GM21423 (cell line): ENCODE measurements at regions not wholly inside any gene's neighbourhood (a gene's known extent, or its start where the extent isn't known, plus 50 kb on each side); places are given as distances from the start of the nearest gene placed in this dataset.
A peak's percentile ranks its signal among the peaks of the same experiment; 100 is the strongest.

Experiments
- ATAC-seq: cut with Tn5 transposase; IDR thresholded peaks from one replicate; pipeline ENCODE4 v1.9.1; 2021; ENCODE audit warnings: mild to moderate bottlenecking, moderate library complexity; ENCODE audit not compliant: unreplicated experiment

DNA sequence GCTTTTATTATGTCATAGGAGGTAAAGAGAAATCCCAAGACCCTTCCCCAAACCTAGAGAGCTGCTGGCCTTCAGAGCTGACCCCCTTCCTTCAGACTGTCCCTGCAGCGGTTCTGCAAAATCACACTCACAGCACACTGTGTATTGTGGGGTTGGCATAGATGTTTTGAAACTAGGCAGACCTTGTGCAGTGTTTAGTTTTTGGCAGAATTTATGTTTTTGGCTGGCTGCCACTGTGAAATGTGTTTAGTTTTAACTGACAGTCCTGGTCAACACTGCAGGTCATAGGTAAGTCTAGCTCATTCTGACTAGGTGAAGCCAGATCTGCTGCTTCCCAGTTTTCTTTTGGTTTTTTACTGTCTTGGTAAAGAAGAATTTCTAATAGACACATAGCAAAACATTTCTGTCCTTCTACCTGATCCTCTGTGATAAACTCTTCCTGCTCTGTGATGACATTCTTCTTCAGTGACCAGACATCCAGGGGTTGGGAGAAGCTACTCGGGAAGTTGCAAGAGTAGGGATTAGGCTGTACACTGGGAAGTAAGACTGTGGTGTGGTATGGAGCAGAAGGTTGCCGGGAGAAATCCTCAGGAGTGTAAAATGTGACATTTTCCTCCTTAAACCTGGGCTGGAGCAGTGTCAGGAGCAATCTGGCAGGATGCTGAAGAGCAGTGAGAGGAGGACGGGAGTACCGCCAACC is 209.6 kb upstream of the MCTP2 start:
- ATAC-seq = no peak

DNA sequence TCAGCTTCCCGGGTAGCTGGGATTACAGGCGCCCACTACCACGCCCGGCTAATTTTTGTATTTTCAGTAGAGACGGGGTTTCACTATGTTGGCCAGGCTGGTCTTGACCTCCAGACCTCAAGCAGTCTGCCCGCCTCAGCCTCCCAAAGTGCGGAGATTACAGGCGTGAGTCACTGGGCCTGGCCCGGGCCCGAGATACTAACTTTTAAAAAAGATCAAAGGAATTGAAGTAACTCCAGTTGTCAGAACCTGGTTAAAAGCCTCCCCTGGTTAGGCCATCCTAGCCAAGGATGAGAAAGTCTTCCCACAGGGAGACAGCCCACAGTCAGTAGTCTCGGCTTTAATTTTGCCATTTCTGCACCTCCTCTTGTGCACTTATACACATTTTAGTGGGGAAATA is 212.3 kb upstream of the MCTP2 start:
- no peak for ATAC-seq

DNA sequence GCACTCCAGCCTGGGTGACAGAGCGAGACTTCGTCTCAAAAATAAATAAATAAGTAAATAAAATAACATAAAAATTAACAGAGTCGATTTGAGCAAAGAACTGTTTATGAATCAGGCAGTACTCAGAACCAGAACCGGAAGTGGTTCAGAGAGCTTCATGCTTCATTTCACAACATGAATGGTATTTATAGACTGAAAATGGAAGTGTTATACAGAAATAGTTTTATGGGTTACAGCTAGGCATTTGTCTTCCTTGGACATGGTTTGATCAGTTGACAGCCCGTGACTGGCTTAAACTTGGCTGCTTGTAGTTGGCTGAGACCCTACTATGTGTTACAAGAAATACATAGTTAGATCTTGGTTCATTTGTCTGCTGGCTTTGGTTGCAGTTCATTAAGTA is 216.0 kb upstream of the MCTP2 start:
- ATAC-seq = no peak

DNA sequence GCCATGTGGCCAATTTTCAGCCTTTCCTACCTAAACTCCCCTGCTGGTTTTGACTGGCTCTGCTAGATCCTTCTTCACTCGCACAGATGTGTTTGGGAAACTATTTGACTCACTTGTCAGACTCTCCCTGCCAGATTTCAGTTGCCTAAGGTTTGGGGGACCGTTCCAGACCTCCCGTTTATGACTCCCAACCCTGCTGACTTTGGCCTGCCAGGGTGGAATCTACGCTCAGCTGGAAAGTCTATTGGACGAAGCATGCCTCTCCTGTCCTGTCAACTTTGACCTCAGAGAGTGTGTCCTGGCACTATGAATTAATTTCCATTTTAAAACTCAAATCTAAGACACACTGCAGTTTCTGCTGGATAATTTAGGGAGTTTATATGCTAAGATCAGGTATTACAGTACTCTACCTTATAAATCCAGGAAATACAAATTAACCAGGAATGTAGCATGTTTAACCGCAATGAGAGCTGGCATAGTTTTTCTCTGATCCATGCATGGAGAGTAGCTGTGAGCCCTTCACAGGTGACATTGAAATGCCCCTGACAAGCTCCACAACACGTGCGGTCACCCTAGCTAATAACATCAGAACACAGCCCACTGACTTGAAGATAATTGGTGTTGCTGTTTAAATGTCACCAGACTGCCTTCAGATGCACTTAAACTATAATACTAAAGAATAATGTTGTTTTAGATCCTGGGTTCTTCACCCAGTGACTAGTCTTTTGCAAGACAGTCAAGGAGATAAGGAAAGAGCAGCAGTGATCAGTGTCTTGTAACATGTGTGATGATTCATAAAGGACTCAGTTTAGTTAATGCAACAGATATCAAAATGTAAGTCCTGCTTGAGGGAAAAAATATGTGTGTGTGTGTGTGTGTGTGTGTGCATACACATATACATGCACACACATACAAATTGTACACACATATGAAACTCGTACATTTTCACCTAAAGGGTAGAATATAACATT is 223.0 kb upstream of the MCTP2 start:
- no peak for ATAC-seq

DNA sequence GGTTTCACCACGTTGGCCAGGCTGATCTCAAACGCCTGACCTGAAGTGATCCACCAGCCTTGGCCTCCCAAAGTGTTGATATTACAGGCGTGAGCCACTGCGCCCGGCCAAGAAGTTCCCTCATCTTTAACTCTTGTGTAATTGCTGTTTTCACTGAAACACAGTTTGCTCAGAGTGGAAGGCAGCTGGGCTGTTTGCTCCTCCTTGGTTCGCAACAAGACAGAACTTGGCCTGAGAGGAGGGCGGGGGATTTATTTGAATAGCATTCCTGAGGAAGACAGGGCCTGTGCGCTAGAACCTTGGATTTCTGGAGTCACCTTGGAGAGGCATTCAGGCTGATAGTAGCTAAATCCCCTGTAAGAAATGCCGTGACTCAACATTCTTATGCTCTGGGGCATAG is 226.7 kb upstream of the MCTP2 start:
- no peak for ATAC-seq

DNA sequence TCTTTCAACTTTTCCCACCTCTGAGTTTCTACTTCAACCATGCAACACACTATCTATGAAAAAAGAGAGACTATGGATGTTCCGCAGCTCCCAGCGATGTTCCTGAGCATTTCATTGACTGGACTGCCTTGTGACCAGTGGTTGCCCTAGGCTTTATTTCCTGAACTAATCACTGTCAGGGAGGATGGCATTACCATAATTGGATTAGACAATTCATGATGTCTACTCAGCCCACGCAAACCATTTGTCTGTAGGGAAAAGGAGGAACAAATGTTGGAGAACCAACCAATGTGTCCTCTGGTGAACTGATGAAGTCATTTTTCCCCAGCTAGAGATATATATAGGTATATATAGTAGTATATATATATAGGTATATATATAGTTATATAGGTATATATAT is 229.3 kb upstream of the MCTP2 start:
- no peak for ATAC-seq

DNA sequence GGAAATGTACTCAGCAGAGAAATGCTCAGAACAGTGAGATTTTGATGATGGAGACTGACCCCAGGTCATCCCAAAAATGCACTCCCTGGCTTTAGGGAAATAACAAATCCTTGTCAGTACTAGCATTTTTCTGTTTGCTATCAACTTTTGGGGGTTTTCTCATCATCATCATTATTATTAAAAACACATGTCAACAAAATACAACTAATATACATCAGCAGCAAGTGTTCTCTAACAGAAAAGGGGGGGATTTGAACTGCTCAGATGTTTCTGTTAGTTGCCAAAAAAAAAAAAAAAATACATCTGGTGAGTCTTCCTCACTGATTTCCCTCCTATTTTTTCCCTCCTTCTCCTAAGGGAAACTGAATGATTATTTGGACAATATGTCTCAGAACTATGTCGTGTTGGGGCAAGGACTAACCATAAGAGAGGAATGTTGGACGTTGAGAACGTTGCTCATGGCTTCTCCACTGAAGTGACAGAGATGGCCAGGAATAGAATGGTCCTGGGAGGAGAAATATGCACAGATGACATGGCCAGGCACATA is 230.0 kb upstream of the MCTP2 start:
- no peak for ATAC-seq

DNA sequence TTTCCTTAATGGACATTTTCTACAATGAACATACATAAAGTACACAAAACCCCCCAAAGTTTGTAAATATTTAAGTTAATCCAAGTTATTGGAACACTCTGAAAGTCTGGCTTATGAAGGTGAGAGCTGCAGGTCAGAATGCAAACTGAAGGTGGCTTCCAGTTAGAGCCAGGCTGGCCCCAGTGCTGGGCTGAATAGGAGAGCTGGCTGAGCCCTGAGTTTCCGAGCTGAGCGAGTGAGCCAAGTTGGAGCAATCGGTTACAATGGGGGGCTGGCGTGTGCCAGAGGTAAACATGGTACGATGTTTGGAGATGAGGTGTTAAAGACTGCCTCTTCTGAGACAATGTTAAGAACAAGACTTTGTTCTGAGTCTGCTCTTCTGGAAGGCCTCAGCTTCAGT is 230.8 kb upstream of the MCTP2 start:
- no peak for ATAC-seq

DNA sequence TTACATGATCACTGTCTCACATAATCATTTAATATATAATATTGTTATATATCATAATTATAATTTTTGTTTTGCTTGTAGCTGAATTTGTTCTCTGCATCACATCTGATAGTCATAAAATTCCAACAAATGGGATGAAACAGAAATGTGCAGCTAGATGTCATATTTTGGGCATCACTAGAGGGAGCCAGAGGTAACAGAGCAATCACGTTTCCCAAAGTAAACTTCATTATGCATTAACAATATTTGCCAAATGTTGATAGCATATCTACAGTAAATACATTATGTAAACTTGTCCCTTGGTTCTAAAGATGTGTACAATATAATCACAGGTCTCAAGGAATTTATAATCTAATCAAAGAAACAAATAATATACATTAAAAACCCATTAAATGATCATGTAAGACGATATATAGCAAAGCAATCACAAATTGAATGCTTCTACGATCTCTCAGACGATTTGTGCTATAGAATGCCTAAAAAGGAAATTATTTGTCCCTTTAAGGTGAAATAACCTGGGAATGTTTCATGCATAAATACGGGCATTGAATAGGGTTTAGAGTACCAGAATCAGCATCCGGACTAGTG is 234.2 kb upstream of the MCTP2 start:
- ATAC-seq = no peak

DNA sequence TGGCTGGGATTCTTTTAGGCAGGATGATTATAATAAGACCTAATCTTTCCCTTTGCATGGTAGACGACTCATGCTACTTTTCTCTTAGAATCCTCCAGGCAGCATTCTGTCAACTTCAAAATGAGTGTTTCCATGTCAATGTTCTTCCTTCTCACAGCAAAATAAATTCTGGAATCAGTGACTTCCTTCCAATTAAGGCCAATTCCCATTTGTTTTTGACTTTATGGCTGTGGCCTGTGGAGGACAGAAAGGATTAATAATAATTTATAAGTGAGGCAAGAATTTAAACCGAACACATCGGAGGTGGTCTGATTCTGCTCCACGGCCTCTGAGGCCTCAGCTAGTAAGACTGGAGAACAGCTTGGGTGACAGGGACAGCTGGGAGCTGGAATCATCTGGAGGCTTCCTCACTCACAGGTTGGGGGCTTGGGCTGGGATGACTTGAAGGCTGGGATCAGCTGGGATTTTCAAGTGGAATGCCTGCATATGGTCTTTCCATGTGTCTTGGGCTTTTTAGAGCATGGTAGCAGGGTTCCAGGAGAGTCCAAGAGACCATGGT is 241.8 kb upstream of the MCTP2 start:
- no peak for ATAC-seq

DNA sequence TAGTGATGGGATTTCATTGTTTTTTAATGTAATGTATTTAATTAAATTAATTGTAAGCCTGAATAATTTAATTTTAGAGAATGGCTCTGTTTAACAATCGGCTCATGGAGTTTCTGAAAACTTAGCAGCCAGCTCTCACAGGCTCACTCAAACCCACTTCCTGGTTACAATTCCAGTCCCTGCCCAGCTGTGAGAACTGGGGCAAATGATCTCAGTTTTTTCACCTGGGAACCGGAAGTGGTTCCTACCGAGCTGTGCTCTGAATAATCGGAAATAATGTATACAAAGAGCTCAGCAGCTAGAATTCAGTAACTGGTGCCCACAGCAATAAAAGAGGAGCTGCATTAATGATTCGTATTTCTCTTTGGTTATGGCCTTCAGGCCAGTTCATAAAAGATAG is 244.3 kb upstream of the MCTP2 start:
- peak; percentile 83 for ATAC-seq

DNA sequence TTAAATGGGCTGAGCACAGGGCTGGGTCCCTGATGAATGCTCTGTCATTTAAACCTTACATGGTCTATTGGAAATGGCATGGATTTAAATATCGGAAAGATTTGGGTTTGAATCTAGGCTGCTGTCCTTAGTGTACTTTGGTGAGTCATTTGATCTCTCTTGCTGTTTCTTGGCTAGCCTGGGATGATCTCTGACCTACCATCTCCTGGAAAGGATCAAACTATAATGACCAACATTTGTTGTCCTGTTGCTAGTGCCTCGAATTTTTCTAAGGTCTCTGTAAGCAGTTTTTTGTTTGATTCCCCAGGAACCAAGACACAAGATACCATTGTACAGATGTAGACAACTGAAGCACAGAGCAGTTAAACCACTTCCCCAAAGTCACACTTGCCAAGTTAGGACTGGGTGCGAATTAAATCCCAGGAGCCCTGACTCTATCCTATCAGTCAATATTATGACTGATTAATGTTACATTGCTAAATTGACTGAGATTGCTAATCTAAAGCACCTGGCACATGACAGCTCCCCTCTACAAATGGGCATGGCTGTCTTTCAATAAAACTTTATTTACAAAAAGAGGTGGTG is 244.9 kb upstream of the MCTP2 start:
- ATAC-seq = no peak

DNA sequence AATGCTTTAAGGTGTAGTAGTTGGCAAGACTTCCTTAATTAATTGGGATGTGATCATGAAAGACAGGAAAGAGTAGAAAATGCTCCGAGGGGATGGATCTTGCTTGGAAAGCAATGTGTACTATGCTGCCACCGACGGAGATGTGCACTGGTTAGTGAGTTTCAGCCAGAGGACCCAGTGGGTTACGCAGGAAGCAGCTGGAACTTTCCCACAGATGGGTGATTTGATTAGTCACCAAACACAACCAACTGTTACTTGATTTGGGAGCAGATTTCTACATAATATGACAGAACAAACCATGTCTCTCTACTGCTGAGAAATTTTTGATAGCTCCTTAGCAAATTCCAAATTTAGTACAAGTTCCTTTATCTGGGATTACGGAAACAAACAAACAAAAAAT is 245.4 kb upstream of the MCTP2 start:
- ATAC-seq = no peak

DNA sequence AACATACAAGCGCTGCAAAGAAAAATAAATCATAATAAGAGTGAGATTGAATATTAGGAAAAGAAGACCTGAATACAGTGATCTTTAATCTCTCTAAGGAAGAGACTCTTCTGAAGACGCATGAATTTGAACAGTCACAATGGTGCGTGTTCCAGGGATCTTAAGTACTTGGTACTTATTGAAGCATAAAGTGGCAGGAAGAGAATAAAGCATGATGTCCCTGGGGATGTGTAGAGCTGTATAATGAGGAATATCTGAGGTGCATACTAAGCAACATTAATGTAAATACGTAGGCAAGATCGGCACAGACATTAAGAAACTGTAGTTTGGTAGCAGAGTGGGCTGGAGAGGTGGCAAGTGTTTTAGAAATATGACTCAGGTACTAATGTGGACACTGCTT is 246.2 kb upstream of the MCTP2 start:
- ATAC-seq = no peak

DNA sequence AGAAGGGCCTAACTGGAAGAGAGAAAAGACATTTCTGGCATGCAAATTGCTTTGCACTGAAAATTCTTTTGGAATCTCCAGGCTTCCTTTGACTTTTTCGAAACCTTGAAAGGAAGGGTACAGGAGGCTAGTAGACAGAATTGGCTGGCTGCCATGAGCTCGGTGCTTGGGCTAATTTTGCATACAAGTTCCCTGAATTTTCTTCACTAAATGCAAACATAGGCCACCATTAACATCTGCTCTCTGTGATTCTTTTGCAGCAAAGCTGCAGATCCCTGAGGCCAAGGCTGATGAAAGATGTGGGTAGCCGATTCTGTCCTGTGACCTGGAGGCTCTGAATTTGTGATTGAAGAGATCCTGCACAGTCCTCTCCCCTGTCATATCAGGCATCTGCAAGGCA is 247.8 kb upstream of the MCTP2 start:
- no peak for ATAC-seq

DNA sequence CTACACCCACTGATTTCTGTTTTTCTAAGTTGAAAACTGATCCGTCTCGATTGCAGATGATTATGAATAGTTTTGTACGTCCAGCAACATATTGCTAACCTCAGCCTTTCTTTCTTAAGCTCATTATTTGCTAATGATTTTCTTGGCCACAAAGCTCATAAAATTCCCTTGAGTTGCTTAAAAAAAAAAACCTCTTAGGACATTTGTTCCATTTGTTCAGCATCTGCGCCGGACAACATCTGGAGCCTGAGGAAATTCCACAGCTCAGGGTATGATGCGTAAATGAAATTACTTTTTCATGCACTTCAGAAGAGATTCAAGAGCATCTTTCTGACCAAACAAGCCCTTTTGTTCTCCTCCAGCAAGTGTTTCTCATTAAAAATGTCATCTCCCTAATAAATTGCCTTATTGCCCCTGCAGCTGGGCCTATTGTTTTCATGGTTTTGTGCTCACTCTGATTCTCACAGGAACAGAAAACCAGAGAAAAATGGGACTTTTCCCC is 249.1 kb upstream of the MCTP2 start:
- no peak for ATAC-seq

DNA sequence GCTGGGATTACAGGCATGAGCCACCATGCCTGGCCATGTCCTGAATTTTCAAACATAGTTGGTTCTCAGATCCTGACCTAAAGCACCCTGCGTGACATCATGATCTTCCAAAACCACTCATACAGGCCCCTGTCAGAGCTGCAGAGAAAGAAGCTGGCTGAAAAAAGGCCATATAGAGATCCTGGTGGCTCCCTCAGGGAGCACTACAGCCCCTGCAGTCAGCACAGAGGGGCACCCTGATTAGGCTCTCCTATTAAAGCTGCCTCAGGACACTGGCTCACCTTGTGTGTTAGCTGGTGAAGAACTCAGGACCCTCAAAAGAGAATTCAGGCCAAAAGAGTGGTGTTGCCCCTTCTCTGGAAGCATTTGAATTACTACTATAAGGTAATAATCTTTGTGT is 249.7 kb upstream of the MCTP2 start:
- ATAC-seq = no peak

DNA sequence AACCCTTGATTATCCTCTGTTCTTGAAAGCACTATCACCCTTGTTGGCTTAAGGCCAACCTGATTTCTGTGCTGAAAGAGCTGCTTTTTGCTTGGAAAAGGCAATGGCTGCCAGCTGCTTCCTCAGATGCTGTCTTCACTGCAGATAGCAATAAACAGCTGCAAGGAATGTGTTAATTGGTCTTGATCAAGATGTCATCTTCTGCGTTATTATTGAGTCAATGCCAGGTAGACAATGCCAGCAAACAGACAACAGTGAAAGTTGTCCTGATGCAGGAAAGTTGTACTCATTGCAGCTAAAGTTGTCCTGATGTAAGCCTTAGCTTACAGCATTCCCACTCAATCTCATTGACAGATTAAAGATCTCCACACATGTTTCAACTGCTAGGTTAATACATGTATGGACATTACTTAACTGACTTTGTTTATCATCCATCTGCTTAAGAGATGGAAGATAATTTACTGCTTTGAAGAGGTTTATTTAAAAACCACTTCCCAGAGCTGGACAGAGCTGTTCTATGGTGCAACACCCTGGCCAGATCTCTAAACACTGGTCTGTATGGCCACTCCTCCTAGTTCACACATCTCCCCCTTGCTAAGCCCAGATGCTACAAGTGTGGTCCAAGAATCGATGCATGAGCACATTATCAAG is 251.0 kb upstream of the MCTP2 start:
- ATAC-seq = no peak

DNA sequence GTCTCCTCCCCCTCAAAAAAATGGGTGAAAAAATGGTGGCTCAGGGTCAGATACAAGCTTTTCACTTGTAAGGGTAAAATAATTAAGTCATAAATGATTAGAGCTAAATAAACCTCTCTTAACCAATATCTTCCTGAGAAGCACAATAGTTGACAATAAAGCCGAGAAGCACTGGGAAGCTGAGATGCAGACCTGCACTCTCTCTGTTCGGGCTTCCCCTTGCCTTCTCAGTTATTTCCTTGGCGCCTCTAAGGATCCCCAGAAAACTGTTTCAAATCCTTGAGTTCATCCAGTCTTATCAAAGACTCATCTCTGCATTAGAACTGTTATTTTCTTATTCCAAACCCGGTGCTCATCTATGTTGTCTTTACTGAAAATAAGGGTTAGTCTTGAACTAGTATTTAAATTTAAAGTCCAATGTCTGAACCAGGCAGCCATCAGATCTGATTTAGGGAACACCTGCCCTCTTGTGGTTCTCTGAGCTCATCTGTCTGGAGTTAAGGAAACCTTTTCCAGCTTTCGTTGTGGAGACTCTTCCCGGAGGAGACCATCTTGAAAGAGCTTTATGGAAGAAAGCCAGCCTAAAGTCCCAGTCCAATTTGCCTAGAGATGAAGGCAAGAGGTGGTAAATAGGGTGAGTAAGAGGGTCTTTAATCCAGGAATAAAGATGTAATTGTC is 256.4 kb upstream of the MCTP2 start:
- no peak for ATAC-seq

DNA sequence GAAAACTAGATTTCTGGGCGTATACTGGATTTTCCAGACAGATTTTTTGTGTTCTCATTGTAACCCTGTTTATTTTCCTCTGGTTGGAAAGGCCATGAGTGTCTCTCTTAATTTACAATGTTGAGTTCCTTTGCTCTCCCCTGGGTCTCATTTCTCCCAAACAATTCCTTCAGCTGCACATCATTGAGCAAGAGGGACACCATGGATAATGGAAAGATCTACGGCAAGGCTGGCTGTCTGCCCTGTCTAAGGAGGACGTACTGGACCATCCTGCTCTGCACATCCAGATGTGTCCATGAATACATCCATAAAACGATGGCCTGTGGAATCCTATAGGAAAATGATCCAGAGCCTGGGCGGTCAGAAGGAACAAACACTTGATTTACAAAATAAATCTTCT is 258.1 kb upstream of the MCTP2 start:
- no peak for ATAC-seq
